Fibroblast of the aortic adventitia (primary cell): ENCODE measurements at regions not wholly inside any gene's neighbourhood (a gene's known extent, or its start where the extent isn't known, plus 50 kb on each side); places are given as distances from the start of the nearest gene placed in this dataset.

Source experiments
- DNase-seq: peaks from one replicate; pipeline ENCODE4 v3.0.0-alpha.2; 2010; ENCODE audit warnings: low read depth
- H3K4me3 ChIP-seq: 2 replicates; pipeline ENCODE4 v1.5.1; 2011; ENCODE audit warnings: low read depth, mild to moderate bottlenecking, control low read depth, low read length, moderate library complexity
- TF ChIP-seq, protein P1 (sequence below): IDR thresholded peaks from 2 replicates; pipeline ENCODE4 v1.5.1; 2011; ENCODE audit warnings: mild to moderate bottlenecking, low read length, control low read depth, inconsistent platforms; ENCODE audit not compliant: insufficient read depth

DNA sequence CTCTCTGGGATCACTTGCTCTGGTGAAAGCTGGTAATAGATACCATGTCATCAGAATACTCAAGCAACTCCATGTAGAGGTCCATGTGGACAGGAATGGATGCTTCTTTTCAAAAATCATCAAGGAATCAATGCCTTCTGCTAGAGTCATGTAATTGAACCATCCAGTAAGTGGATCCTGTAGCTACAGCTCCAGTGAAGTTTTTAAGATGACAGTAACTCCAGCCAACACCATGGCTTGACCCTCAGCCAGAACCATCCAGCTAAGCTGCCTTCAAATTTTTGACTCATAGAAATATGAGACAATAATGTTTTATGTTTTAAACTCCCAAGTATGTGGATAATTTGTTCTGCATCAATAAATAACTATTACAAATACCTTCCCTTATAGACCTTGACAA lies 923.7 kb downstream of the EPHA3 start:
- TF ChIP-seq, protein P1, sequence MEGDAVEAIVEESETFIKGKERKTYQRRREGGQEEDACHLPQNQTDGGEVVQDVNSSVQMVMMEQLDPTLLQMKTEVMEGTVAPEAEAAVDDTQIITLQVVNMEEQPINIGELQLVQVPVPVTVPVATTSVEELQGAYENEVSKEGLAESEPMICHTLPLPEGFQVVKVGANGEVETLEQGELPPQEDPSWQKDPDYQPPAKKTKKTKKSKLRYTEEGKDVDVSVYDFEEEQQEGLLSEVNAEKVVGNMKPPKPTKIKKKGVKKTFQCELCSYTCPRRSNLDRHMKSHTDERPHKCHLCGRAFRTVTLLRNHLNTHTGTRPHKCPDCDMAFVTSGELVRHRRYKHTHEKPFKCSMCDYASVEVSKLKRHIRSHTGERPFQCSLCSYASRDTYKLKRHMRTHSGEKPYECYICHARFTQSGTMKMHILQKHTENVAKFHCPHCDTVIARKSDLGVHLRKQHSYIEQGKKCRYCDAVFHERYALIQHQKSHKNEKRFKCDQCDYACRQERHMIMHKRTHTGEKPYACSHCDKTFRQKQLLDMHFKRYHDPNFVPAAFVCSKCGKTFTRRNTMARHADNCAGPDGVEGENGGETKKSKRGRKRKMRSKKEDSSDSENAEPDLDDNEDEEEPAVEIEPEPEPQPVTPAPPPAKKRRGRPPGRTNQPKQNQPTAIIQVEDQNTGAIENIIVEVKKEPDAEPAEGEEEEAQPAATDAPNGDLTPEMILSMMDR: no peak
- no peak overlapping the region for H3K4me3 ChIP-seq
- no peak for DNase-seq

- TF ChIP-seq, protein P1: no peak
- no peak for DNase-seq
- no peak overlapping the region for H3K4me3 ChIP-seq
Measured at GRCh38 chr3:90032980-90033641, 925.7 kb downstream of the EPHA3 start.

- DNase-seq: no peak
- TF ChIP-seq, protein P1: no peak
- no peak overlapping the region for H3K4me3 ChIP-seq
Measured at GRCh38 chr3:90034038-90034437, 926.6 kb downstream of the EPHA3 start.

GRCh38 chr3:90035643-90036042 lies 928.2 kb downstream of the EPHA3 start:
- TF ChIP-seq, protein P1: no peak
- DNase-seq: no peak
- H3K4me3 ChIP-seq: no peak overlapping the region

GRCh38 chr3:90036939-90037469 lies 929.6 kb downstream of the EPHA3 start:
- H3K4me3 ChIP-seq: no peak overlapping the region
- TF ChIP-seq, protein P1: no peak
- no peak for DNase-seq

GRCh38 chr3:90039994-90040393 lies 932.6 kb downstream of the EPHA3 start:
- no peak overlapping the region for H3K4me3 ChIP-seq
- TF ChIP-seq, protein P1: no peak
- no peak for DNase-seq

DNA sequence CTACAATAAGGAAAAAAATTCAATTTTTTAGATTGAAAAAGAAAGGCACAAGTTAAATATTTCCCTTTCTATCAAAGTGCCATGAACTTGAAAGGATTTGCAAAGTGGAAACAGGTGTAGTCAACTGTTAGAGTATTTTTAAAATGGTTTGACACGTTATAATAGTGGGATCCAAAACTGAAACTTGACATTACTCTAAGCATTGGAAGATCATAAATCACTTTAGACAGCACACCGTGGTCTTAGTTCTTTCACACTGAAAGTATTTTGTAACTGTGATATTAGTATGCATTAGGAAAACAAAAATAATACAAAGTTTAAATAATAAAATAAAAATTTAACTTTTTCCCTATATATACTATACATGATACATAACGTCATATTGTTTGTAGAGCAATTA lies 933.1 kb downstream of the EPHA3 start:
- TF ChIP-seq, protein P1: no peak
- no peak for DNase-seq
- H3K4me3 ChIP-seq: no peak overlapping the region
